HepG2 (cell line): ENCODE measurements at regions not wholly inside any gene's neighbourhood (a gene's known extent, or its start where the extent isn't known, plus 50 kb on each side); places are given as distances from the start of the nearest gene placed in this dataset.

Source experiments
- ATAC-seq: fragments of 200-7000 bp; cut with Tn5 transposase; 3 replicates; pipeline ENCODE4 v1.9.1; 2020; ENCODE audit warnings: mild to moderate bottlenecking, moderate library complexity
- BruUV-seq: library from RNA; stranded (reverse); fragments of 400-500 nt; replicated peaks from 2 replicates; lab custom pipeline; 2021; lab: Mats Ljungman, UMichigan
- CTCF ChIA-PET: fragments of 300-600 bp; formaldehyde crosslinking; extraction: SDS; loops from one replicate; lab custom pipeline; 2021; ENCODE audit warnings: low total read pairs, inconsistent platforms, low intra/inter-chr PET ratio; lab: Yijun Ruan, JAX
- POLR2A ChIA-PET: fragments of 350-600 bp; sonication (Branson Sonifier 250); formaldehyde crosslinking; loops from one replicate; lab custom pipeline; 2020; ENCODE audit warnings: antibody characterized with exemption, inconsistent platforms; lab: Yijun Ruan, JAX
- DNase-seq: peaks from one replicate; pipeline ENCODE4 v3.0.0-alpha.2; 2015; ENCODE audit warnings: low spot score
- FAIRE-seq: peaks from 3 replicates; lab custom pipeline; 2011; peaks lifted over from hg19 to GRCh38; lab: Jason Lieb, UNC
- H2AFZ ChIP-seq: one replicate; pipeline ENCODE4 v1.6.1; 2011; ENCODE audit warnings: low read length, inconsistent platforms
- H3K27ac ChIP-seq: fragments of 300-600 bp; 3 replicates; pipeline ENCODE4 v1.8.0; 2011; ENCODE audit warnings: mixed run types, mild to moderate bottlenecking, mixed read lengths, low read length, inconsistent platforms; ENCODE audit not compliant: insufficient read depth; ENCODE audit errors: extremely low read length
- H3K27me3 ChIP-seq, 2 experiments: fragments of 200-600 bp in 1 of 2; 2 replicates in 1 of 2; 3 replicates in 1 of 2; pipeline versions ENCODE4 v1.6.0 to v1.8.0; 2011; ENCODE audit warnings: low read length in 2 of 2, mild to moderate bottlenecking in 2 of 2, moderate library complexity in 2 of 2, inconsistent platforms in 1 of 2; ENCODE audit not compliant: insufficient read depth in 2 of 2, control insufficient read depth in 1 of 2
- H3K36me3 ChIP-seq, 2 experiments: fragments of 200-600 bp in 1 of 2; replicated peaks in 1 of 2; 2 replicates in 1 of 2; 3 replicates in 1 of 2; pipeline versions ENCODE4 v1.5.1 to v1.8.0; 2011; ENCODE audit warnings: low read length in 2 of 2, inconsistent platforms in 1 of 2; ENCODE audit not compliant: insufficient read depth in 2 of 2, control insufficient read depth in 1 of 2
- H3K4me1 ChIP-seq: 2 replicates; pipeline ENCODE4 v1.5.1; 2012; ENCODE audit warnings: low read length, inconsistent platforms; ENCODE audit not compliant: insufficient read depth
- H3K4me2 ChIP-seq: 2 replicates; pipeline ENCODE4 v1.6.0; 2011; ENCODE audit warnings: low read depth, low read length, inconsistent platforms
- H3K4me3 ChIP-seq, 3 experiments: fragments of 200-600 bp in 1 of 3; sonication (generic), shearing (Covaris generic) in 1 of 3; replicated peaks in 1 of 3; 2 replicates each; pipeline ENCODE4 v1.5.1; 2011 to 2016; ENCODE audit warnings: low read length in 3 of 3, inconsistent platforms in 2 of 3, low read depth in 2 of 3, mild to moderate bottlenecking in 2 of 3, control low read depth in 1 of 3, mixed read lengths in 1 of 3; ENCODE audit not compliant: insufficient read depth in 1 of 3
- H3K79me2 ChIP-seq: one replicate; pipeline ENCODE4 v1.6.1; 2011; ENCODE audit warnings: low read length, inconsistent platforms; ENCODE audit not compliant: insufficient read depth
- H3K9ac ChIP-seq: 2 replicates; pipeline ENCODE4 v1.6.0; 2011; ENCODE audit warnings: mild to moderate bottlenecking, low read depth, low read length, inconsistent platforms; ENCODE audit not compliant: insufficient read depth
- H3K9me3 ChIP-seq: 2 replicates; pipeline ENCODE4 v1.5.1; 2012; ENCODE audit warnings: mild to moderate bottlenecking, low read length
- H4K20me1 ChIP-seq: 2 replicates; pipeline ENCODE4 v1.6.0; 2011; ENCODE audit warnings: inconsistent platforms, mild to moderate bottlenecking, low read length, moderate library complexity; ENCODE audit not compliant: insufficient read depth
- AGO2 ChIP-seq: fragments of 200-400 bp; formaldehyde crosslinking; optimal IDR thresholded peaks from 2 replicates; pipeline ENCODE3; 2017; ENCODE audit warnings: mild to moderate bottlenecking, low read depth, low read length, moderate library complexity
- MAF1 ChIP-seq: sonication (generic); formaldehyde crosslinking; IDR thresholded peaks from 2 replicates; pipeline ENCODE4 v1.5.0; 2020; ENCODE audit warnings: missing genetic modification reagents, borderline replicate concordance
- MATR3 ChIP-seq: sonication (generic); formaldehyde crosslinking; IDR thresholded peaks from 2 replicates; pipeline ENCODE4 v1.4.0; 2020; ENCODE audit warnings: missing genetic modification reagents
- MLLT10 ChIP-seq: sonication (generic); formaldehyde crosslinking; IDR thresholded peaks from 2 replicates; pipeline ENCODE4 v1.4.0; 2020; ENCODE audit warnings: missing genetic modification reagents
- POLR2AphosphoS5 ChIP-seq: IDR thresholded peaks from 2 replicates; pipeline ENCODE4 v1.6.1; 2012; ENCODE audit warnings: low read depth, low read length
- RBAK ChIP-seq: sonication (generic); formaldehyde crosslinking; IDR thresholded peaks from 2 replicates; pipeline ENCODE4 v1.5.1; 2020; ENCODE audit warnings: mild to moderate bottlenecking, missing genetic modification reagents
- SYNCRIP ChIP-seq: fragments of 200-400 bp; formaldehyde crosslinking; IDR thresholded peaks from 2 replicates; pipeline ENCODE4 v1.6.1; 2018; ENCODE audit warnings: mild to moderate bottlenecking, low read depth, low read length; ENCODE audit not compliant: insufficient read depth
- ZC3H4 ChIP-seq: sonication (generic); formaldehyde crosslinking; IDR thresholded peaks from 2 replicates; pipeline ENCODE4 v1.4.0; 2020; ENCODE audit warnings: missing genetic modification reagents, borderline replicate concordance
- ZFP36 ChIP-seq: fragments of 150-350 bp; IDR thresholded peaks from 2 replicates; pipeline ENCODE4 v1.6.1; 2018; ENCODE audit warnings: borderline replicate concordance, low read length, low read depth; ENCODE audit not compliant: partially characterized antibody
- ZNF143 ChIP-seq: sonication (generic); formaldehyde crosslinking; IDR thresholded peaks from 2 replicates; pipeline ENCODE4 v1.4.0; 2020; ENCODE audit warnings: missing genetic modification reagents
- ZNF274 ChIP-seq: sonication (generic); formaldehyde crosslinking; IDR thresholded peaks from 2 replicates; pipeline ENCODE4 v1.5.1; 2020; ENCODE audit warnings: mild to moderate bottlenecking, missing genetic modification reagents
- ZNF672 ChIP-seq: sonication (generic); formaldehyde crosslinking; IDR thresholded peaks from 2 replicates; pipeline ENCODE4 v1.8.1; 2022; ENCODE audit warnings: missing genetic modification reagents
- WGBS: methylation state at CpG from one replicate; pipeline ENCODE4 v1.1.6; 2017; ENCODE audit warnings: low lambda C conversion rate; 5-methylcytosine and 5-hydroxymethylcytosine counted together
- in situ Hi-C: cut with HindIII; loops from 2 replicates; pipeline ENCODE4 v1.10.0; 2017; ENCODE audit warnings: low pct_unique_long_range_greater_than_20kb; ENCODE audit not compliant: extremely low pct_ligation_motif_present
- intact Hi-C: fragments of 100-400 bp; cut with micrococcal nuclease; formaldehyde crosslinking; loops from one replicate; pipeline ENCODE4 v1.10.0; 2022; ENCODE audit not compliant: unreplicated experiment
- TF ChIP-seq, protein P1 (sequence below): IDR thresholded peaks from 2 replicates; pipeline ENCODE4 v1.6.1; 2016; ENCODE audit warnings: low read depth, missing genetic modification reagents, missing compliant biosample characterization
- TF ChIP-seq, protein P2 (sequence below): sonication (generic); formaldehyde crosslinking; IDR thresholded peaks from 2 replicates; pipeline ENCODE4 v1.8.1; 2023; ENCODE audit warnings: missing genetic modification reagents, inconsistent platforms, borderline replicate concordance

DNA sequence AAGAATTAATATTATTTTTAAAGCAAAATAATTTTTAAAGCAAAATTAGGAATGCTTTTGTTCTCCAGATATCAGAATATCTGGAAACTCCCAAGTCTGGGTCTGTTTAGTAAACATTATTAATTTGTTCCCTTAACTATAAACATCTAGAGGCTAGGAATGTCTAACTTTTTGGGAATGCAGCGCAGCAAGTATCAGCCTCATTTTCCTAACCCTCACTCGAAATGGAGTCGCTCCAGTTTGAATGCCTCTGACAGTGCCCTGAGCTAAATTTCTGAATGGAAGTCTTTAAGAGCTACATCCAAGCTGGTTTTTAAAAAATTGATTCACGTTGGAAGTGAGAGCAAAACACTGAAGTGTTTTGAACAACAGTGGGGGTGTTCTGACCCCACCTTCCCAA is 74.4 kb upstream of the WNT7A start:
- peaks cover 0 to 6% of the 10 kb centered on the region in 2 experiments; a peak in 2 of 5 replicates for H3K27me3 ChIP-seq
- ATAC-seq = no peak
- H2AFZ ChIP-seq = no peak overlapping the region
- H4K20me1 ChIP-seq = no peaks in the 10 kb centered on the region
- in situ Hi-C loops (no loop called here), intact Hi-C loops (no loop called here)
- no peaks in the 10 kb centered on the region for H3K79me2 ChIP-seq
- no peaks in the 10 kb centered on the region for H3K36me3 ChIP-seq
- no peaks in the 10 kb centered on the region for H3K9me3 ChIP-seq
- CTCF ChIA-PET = no interaction called here
- no peak for FAIRE-seq
- TF ChIP-seq MLLT10 (CRISPR knock-in tag) = no peak
- no TSS peak for BruUV-seq
- no peak overlapping the region for H3K27ac ChIP-seq
- POLR2A ChIA-PET = no interaction called here
- no peak for DNase-seq
- no peak overlapping the region for H3K4me3 ChIP-seq
- H3K9ac ChIP-seq = no peak overlapping the region
- 22% methylated on average over 4 of the region's 4 CpGs for WGBS
- H3K4me1 ChIP-seq = no peaks in the 10 kb centered on the region
- no peak overlapping the region for H3K4me2 ChIP-seq

DNA sequence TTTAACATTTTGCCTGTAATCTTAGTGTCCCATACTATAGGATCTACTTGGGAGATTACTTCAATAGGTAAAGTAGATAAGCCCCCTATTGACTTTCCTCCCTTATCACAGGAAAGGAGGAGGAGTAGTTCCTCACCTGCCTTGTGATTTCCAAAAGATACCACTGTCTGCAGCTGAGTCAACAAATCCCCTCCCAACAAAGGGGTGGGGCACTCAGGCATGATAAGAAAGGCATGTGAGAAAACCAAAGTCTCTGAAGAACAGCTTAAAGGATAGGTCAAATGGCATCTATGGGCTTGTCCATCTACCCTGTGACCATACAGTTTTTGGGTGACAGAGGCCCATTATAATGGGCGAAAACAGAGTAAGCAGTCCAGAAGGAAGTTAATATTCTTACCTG is 71.3 kb upstream of the WNT7A start:
- Histone ChIP-seq H3K36me3 (no peaks in the 10 kb centered on the region), H3K9ac (no peak overlapping the region), H3K9me3 (no peaks in the 10 kb centered on the region), H3K27ac (no peak overlapping the region), H3K4me2 (no peak overlapping the region), H3K4me1 (no peaks in the 10 kb centered on the region), H3K4me3 (no peak overlapping the region), H3K27me3 (peaks cover 0 to 18% of the 10 kb centered on the region in 2 experiments; a peak in 2 of 5 replicates), H3K79me2 (no peaks in the 10 kb centered on the region), H4K20me1 (no peaks in the 10 kb centered on the region), H2AFZ (no peak overlapping the region)
- CTCF ChIA-PET = no interaction called here
- in situ Hi-C loops (no loop called here), intact Hi-C loops (no loop called here)
- no TSS peak for BruUV-seq
- WGBS = 63% methylated on average over 1 of the region's 1 CpG
- FAIRE-seq (no peak), DNase-seq (no peak), ATAC-seq (no peak)
- POLR2A ChIA-PET = no interaction called here
- no peak for TF ChIP-seq ZNF143 (CRISPR knock-in tag)
- TF ChIP-seq ZNF274 (CRISPR knock-in tag) = no peak
- TF ChIP-seq AGO2 = no peak
- TF ChIP-seq POLR2AphosphoS5 = no peak
- TF ChIP-seq ZNF672 (CRISPR knock-in tag) = no peak
- TF ChIP-seq, protein P1, sequence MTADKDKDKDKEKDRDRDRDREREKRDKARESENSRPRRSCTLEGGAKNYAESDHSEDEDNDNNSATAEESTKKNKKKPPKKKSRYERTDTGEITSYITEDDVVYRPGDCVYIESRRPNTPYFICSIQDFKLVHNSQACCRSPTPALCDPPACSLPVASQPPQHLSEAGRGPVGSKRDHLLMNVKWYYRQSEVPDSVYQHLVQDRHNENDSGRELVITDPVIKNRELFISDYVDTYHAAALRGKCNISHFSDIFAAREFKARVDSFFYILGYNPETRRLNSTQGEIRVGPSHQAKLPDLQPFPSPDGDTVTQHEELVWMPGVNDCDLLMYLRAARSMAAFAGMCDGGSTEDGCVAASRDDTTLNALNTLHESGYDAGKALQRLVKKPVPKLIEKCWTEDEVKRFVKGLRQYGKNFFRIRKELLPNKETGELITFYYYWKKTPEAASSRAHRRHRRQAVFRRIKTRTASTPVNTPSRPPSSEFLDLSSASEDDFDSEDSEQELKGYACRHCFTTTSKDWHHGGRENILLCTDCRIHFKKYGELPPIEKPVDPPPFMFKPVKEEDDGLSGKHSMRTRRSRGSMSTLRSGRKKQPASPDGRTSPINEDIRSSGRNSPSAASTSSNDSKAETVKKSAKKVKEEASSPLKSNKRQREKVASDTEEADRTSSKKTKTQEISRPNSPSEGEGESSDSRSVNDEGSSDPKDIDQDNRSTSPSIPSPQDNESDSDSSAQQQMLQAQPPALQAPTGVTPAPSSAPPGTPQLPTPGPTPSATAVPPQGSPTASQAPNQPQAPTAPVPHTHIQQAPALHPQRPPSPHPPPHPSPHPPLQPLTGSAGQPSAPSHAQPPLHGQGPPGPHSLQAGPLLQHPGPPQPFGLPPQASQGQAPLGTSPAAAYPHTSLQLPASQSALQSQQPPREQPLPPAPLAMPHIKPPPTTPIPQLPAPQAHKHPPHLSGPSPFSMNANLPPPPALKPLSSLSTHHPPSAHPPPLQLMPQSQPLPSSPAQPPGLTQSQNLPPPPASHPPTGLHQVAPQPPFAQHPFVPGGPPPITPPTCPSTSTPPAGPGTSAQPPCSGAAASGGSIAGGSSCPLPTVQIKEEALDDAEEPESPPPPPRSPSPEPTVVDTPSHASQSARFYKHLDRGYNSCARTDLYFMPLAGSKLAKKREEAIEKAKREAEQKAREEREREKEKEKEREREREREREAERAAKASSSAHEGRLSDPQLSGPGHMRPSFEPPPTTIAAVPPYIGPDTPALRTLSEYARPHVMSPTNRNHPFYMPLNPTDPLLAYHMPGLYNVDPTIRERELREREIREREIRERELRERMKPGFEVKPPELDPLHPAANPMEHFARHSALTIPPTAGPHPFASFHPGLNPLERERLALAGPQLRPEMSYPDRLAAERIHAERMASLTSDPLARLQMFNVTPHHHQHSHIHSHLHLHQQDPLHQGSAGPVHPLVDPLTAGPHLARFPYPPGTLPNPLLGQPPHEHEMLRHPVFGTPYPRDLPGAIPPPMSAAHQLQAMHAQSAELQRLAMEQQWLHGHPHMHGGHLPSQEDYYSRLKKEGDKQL (CRISPR knock-in tag) = no peak
- no peak for TF ChIP-seq MATR3 (CRISPR knock-in tag)
- no peak for TF ChIP-seq ZFP36
- no peak for TF ChIP-seq MAF1 (CRISPR knock-in tag)
- no peak for TF ChIP-seq MLLT10 (CRISPR knock-in tag)
- TF ChIP-seq SYNCRIP = no peak
- TF ChIP-seq ZC3H4 (CRISPR knock-in tag) = no peak
- TF ChIP-seq, protein P2, sequence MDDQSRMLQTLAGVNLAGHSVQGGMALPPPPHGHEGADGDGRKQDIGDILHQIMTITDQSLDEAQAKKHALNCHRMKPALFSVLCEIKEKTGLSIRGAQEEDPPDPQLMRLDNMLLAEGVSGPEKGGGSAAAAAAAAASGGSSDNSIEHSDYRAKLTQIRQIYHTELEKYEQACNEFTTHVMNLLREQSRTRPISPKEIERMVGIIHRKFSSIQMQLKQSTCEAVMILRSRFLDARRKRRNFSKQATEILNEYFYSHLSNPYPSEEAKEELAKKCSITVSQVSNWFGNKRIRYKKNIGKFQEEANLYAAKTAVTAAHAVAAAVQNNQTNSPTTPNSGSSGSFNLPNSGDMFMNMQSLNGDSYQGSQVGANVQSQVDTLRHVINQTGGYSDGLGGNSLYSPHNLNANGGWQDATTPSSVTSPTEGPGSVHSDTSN = no peak
- TF ChIP-seq RBAK (CRISPR knock-in tag) = no peak
